ENCODE measurements at regions not wholly inside any gene's neighbourhood (a gene's known extent, or its start where the extent isn't known, plus 50 kb on each side); places are given as distances from the start of the nearest gene placed in this dataset.
"Not testable (repeated sequence)": the region's sequence is repeated elsewhere in the genome, so short reads cannot be mapped to it uniquely, and the experiment has no call there.

DNA sequence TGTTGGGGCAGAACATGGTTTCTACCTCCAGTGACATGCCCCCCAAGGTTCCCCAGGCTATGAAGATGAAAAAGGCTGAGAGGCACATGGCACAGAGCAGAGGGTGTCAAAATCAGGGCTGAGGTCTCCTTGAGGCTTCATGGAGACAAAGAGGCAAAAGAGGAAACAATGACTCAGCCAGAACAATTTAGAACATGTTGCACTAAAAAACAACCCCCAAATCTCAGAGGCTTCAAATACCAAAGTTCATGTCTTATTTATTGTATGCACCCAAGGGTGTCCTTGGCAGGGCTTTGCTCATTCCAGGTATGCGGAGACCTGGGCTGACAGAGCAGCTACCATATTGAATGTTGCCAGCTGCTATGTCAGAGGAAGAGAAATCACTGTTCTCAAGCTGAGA is 964.1 kb downstream of the GRID1 start:
- DNase-seq, result no peak

DNA sequence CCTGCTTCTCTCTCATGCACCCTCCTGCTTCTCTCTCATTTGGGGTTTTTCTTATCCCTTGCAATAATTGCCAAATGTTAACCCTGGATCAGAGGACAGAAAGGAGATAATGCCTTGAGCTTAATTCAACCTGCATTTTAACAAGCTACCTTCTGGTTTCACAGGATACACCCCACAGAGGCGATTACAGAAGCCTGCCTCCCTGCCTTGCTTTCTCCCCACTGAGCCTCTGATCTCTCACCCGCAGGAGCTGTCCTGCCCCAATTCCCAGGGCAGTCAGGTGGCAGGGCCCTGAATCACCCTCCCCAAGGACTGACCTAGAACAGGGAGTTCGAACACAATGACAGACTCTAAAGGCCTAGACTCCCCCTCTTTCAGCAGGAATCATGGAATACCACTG is 959.5 kb downstream of the GRID1 start:
- no peak for DNase-seq

DNA sequence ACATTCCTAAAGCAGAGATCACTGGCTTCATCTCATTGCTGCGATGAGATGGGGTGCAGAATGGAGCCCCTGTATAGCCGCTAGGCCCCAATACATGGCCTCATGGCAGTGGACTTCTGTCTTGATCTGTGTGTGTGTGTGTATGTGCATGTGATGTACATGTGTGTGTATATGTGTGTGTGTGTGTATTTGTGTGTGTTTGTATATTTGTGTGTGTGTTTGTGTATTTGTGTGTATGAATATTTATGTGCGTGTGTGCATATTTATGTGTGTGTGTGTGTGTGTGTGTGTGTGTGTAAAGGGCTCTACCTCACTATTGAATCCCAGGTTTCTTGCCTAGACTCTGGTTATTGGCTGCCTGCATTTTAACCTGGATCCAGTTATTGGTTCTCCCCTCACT is 958.2 kb downstream of the GRID1 start:
- no peak for DNase-seq

DNA sequence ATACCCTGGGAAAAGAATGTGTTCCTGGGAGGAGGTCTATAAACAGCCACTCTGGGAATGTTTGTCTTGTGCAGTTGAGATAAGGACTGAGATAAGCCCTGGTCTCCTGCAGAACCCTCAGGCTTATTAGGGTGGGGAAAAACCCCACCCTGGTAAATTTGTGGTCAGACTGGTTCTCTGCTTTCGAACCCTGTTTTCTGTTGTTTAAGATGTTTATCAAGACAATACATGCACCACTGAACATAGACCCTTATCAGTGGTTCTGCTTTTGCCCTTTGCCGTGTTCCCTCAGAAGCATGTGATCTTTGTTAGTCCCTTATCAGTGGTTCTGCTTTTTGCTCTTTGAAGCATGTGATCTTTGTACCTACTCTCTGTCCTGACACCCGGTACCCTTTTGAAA is 956.0 kb downstream of the GRID1 start:
- DNase-seq, result not testable (repeated sequence)

DNA sequence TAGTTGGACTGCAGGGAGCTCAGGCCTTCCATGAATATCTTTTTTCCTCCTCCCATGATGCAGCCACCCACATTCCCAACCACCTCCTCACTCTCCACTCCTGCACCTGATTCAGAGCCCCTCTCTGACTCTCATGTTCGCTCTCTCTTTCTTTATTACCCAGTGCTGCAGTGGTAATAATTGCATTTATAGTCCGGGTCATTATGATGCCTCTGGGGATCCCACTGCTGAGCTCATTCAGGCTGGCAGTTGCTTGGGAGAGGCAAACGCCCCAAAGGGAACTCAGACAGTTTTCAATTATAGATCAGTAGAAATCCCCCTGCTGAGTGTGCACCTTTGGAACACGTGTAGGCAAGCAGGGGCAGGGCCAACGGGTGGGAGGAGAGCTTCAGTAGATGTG is 953.0 kb downstream of the GRID1 start:
- no peak for DNase-seq

DNA sequence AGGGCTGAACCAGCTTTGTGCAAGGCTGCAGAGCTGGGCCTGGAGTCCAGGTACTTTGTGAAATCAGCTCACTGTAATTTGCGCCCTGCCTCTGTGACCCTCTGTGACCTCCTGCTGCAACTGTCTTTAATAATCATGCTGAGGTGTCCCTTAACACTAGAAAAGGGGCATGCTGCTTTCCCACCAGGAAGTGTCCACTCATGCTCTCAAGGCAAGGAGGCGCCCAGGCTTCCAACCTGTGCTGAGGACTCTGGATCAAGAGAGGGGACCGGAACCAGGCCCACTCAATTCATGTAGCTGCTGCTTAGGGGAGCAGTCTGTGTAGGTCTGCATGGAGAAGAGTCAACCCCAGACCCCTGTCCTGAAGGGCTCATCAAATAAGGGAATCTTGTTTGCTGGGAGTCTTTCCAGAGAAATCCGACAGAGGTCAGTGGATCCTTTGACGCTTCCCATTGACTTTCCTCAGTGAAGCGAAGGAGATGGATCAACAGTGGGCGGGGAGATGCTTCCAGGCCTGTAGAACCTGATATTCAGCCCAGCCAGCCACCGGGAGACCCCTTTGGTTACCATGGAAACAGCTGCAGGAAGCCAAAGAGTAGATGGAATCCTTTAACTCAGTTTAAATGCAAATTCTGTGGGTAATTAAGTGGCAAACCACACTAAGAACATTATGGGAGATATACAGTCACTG is 945.9 kb downstream of the GRID1 start:
- DNase-seq, result no peak

DNA sequence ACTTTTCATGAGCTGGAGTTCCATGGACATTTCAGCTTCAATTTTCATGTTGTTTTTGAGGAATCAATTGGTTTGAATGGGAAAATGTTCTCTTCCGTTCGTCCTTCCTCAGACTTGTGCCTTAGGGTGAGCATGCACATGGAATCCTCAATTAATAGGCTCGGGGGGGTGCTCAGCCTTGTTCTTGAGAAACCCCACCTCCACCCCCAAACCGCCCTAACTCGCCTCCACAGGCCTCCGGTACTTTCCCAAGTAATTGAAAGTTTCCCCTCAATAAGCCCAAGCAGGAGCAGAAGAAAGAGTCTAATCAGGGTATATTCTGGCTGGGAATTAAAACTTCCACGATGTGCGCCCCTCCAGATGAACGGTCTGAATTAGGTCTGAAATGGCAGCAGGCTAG is 945.2 kb downstream of the GRID1 start:
- no peak for DNase-seq

DNA sequence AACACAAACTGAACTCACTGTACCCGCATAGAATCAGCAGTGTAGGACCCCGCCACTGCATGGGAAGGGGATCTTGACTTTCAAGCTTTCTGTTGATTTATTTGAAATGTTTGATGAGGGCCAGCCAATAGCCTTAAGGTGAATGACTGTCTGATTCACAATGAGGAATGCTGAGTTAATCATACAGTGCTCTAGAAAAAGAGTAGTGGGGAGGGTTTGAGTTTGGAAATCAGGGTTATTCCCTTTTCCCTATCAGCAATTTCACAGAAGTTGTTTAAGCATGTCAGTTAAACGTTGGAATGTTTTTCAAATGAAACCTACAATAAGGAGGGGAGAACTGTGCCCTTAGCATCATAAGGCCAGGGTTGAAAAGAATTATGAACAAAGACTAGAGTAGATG is 937.5 kb downstream of the GRID1 start:
- DNase-seq, result no peak

DNA sequence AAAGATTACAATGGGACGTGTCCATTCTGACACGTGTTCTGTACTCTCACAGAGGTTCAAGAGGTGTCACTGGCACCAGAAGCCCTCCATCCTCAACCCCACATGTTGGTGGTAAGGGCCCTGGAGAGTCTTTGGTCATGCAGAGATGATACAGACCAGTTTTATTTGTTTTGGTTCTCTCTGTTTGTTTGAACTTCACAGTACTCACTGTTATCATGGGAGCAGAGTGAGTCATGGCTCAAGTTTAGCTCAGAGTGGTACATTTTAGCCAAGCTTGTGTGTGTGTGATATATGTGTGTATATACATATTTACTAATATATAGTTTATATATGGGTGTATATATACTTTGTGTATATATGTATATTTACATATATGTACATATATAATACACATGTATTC is 935.6 kb downstream of the GRID1 start:
- no peak for DNase-seq

DNA sequence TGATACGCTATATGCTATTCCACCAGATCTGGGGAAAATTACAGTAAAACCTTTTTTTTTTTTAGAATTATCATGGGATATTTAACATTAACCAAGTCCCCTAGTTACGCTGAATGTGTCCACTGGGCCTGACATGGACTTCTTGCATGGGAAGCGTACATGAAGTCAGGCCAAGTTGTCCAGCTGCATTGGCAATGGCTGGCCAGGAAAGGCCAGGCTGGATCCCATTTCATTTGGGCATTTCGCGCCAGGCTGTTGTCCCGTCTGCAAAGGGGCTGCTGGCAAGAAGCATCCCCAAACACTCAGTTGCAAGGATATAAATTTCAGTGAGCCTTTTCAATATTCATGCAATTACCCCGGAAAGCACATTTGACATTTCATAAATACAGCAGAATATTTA is 933.3 kb downstream of the GRID1 start:
- no peak for DNase-seq

DNA sequence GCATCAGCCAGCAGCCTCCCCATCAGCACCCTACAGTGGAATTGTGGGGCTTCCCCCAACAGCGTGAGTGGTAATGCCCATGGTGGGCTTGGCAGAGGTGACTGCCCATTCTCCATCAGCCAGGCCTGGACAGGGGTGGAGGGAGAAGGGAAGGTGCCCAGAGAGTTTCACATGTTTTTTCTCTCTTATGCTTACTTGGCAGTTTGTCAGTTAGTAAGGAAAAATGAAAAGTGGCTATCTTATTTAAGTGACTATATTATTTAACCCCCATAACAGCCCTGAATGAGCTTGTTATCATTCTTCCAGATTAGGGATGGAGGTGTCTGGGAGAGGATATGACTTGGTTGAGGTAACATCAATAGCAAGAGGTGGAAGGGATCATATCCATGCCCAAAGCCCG is 921.7 kb downstream of the GRID1 start:
- no peak for DNase-seq

DNA sequence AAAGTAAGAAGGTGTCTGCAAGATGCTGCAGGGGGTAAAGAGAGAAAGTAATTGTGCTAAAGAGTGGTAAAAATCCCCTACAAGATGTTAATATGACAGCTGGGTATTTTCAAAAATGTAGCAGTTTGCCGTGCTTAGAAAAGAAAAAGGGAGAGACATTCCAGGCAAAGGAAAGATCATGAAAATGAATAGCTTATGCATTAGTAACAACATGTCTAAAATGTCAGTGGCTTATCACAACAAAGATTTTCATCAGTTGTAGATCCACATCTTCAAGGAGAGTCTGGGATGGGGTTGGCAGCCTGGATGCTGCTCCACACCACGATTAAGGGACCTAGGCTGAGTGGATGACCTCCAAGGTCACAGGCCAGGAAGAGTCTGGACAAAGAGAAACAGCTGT is 920.9 kb downstream of the GRID1 start:
- DNase-seq, result no peak

DNA sequence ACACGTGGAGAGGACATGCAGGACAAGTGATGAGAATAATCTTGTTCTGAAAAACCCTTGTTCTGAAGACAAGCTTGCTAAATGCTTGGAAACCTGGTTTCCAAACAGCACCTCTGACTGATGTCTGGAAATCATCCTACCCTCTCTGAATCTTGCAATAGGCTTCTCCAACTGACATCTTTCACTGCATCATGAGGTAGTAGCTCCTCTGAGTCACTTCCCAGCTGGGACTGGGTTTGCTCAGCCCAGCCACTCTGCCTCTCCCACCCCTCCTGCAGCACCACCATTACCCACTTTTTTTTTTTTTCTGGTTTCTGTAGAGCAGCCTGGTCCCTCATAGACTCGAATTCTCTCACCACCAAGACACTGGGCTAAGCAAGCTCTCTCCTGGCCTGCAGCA is 919.8 kb downstream of the GRID1 start:
- DNase-seq, result no peak

DNA sequence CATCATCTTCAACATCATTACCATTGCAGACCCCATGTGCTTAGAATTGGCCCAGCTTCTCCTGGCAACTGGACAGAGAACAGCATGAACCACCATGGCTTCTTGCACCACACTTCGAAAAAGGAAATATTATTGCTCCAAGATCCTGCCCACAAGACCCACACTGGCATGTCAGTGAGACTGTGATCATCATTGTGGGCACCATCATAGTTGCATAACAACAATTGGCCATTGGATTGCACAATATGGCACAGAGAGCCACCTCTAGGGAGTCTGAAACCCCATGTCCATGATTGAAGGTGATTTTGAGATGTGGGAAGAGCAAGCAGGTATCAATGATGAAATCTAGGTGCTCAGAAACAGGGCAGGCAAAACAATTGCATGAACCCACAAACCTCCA is 918.9 kb downstream of the GRID1 start:
- no peak for DNase-seq

DNA sequence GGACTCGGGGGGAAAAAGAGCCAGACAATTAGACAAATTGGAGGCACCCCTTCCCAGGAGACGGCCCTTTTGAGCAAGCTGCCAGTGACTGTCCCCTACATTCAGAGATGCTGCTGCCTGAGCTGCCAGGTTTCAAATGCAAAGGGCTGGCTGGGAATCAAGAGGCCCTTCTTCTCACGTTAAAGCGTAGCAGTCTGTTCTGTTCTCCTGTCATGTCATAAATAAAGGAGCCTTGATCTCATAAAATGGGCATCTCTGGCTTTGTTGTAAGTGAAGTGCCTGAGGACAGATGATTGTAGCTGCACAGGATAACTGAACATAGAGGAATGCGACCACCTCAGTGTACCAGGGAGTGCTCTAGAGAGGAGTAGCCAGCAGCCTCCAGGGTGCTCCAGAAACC is 917.9 kb downstream of the GRID1 start:
- DNase-seq, result no peak

DNA sequence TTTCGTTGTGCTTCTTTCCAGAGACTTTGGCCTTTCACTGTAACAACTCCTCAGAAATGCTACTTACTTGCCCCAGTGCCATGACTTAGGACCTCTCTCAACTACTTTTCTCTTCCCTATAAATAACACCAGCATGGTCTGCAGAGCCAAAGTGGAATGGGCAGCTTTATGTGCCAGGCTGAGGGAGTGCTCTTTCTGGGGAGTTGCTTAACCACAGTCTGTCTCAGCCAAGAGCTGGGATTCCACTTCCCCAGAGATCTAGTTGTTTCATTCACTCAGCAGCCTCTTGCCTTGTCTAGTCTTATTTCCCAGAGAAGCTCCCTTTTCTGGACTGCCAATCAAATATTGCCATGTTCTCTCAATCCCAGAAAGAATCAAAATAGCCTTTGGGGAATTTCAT is 912.2 kb downstream of the GRID1 start:
- no peak for DNase-seq

DNA sequence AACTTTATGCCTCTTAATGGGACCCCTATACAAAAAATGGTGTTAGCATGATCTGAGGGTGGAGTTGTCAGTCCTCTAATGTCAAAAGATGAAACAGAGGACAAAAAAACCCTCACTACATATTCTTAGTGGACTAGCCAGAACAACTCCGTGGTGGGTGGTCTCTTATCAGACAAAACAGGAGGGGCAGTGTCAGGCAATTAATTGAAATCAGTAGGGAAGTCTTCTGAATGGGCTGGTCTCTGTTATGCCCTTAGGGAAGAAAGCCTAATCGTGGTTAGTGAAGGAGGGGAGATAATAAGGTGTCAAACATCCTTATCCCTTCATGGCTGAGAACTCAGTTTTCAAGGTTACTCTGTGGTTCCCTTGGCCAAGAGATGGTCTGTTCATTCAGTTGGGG is 909.4 kb downstream of the GRID1 start:
- no peak for DNase-seq

DNA sequence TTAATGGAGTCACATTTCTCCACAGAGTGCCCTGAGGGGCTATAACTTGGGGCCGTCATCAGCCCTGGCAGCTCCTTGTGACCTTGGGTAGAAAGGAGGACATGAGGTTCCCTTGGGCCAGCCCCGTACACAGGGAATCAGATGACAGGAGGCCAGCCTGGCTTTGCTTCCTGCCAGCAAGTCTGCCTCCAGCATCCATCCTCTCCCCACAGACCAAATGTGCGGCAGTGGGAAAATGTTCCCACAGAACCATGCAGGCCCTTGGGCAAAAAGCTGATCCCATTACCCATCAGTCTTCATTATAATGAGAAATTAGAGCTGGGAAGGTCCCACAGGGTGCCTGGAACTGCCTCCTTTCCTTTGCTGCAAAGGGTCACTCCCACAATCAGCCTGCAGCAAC is 908.3 kb downstream of the GRID1 start:
- DNase-seq, result no peak

DNA sequence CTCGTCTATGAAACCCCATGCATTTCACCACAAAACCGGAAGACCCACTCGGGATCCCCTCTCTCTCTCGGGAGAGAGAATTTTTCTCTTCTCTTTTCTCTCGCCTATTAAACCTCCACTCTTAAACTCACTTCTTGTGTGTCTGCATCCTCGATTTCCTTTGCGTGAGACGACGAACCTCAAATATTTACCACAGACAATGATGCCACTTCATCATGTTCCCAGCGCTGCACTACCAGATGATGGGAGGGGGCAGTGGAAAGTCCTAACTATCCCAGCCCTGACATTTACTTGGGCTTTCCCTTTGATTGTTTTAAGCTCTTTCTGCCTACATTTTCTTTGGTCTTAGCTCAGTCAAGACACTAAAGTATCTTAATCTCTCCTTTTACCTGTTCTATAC is 906.7 kb downstream of the GRID1 start:
- DNase-seq, result no peak

DNA sequence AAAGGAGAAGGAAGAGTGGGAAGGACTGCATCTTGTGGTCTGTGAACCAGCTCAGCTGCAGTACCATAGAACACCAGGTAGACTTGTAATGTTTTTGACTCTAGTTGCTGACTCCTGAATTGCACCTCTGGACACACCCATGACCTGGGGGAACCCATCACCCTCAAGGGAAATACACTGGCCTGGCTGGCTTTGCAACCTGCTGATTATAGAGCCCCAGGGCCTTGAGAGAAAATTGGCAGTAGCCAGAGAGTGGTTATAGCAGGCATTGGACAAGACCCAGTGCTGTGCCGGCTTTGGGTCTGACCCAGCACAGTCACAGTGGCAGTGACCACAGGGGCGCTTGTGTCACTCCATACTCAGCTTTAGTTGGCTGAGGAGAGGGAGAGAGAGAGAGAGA is 902.3 kb downstream of the GRID1 start:
- no peak for DNase-seq

DNA sequence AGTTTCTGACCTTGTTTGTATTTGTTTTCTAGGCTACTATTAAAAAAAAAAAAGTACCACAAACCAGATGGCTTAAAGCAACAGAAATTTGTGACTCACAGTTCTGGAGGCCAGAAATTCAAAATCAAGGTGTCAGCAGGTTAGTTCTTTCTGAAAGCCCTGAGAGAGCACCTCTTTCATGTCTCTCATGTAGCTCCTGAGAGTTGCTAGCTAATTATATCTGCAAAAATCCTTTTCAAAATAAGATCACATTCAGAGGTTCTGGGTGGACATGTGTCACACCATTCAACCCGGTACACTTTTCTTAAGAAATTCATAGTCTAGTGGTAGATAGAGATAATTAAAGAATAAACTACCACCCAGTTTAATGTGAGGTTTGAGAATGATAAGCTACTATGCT is 888.6 kb downstream of the GRID1 start:
- no peak for DNase-seq

DNA sequence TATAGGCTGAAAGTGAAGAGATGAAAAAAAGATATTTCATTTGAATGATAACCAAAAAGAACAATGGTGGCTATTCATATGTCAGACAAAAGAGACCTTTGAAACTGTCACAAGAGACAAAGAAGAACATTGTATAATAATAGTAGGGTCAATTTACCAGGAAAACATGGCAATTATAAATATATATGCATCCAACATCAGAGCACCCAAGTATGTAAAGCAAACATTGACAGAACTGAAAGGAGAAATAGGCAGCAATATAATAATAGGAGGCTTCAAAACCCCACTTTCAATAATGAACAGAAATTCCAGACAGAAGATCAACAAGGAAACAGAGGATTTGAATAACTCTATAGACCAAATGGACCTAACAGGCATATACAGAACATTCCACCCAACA is 876.2 kb downstream of the GRID1 start:
- DNase-seq, result no peak

DNA sequence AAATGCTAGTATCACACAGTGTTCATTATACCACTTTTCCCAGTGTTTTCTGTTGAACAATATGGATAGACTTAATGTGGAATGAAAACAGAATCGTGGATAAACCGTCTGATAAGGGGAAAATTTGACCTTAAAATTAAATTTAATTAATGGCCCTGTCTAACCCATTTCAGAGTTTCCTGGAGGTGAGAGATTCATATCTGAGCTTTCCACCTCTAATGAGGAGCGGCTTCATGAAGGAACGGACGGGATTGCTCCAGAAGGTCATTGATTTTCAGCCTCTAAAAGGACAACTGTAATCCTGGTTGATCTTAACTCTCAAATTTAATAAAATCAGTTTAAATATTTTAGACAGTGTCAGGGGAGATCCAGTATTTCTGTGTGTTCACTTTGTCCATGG is 874.9 kb downstream of the GRID1 start:
- DNase-seq, result no peak

DNA sequence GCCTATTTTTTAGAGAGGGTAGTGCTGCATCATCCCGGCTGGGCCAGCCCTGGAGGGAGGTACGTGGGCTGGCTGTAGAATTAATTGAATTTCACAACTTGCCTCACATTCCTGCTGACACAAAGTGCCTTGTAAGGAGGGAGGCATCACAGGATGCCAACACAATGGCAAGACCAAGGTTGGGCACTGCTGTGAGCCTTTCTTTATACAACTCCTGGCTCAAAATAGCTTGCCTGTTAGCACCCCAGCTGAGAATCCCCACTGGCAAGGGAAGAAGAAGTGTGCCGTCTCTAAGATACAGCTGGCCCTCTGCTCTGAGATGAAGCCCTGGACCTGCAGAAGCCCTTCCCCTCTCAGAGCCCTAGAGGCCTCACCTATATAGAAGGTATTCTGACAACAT is 873.9 kb downstream of the GRID1 start:
- no peak for DNase-seq

DNA sequence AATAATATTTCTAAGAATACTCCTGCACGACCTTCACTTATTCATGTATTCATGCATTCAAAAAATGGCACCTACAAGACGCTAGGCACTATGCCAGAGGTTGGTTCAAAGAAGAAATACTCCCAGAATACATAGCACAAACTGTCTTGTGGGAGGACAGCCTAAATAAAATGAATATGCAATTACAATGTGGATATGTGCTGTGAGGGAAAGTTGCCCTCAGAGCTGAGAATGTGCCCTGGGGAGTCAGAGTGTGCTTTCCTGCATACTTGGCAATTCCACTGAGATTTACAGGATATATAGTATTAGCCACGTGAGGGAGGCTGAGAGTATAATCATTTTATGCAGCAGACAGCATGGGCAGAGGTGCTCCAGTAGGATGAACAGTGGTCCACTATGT is 872.9 kb downstream of the GRID1 start:
- no peak for DNase-seq

DNA sequence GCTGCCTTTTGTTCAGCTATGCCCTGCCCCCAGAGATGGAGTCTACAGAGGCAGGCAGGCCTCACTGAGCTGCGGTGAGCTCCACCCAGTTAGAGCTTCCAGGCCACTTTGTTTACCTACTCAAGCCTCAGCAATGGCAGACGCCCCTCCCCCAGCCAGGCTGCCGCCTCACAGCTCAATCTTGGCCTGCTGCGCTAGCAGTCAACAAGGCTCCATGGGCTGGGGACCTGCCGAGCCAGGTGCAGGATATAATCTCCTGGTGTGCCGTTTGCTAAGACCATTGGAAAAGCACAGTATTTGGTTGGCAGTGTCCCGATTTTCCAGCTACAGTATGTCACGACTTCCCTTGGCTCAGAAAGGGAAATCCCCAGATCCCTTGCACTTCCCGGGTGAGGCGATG is 862.0 kb downstream of the GRID1 start:
- not testable (repeated sequence) for DNase-seq

Measured in CD4-positive, alpha-beta T cell treated with Interleukin-6 for 4 hours (primary cell).